RWPE2 (cell line): ENCODE measurements at regions not wholly inside any gene's neighbourhood (a gene's known extent, or its start where the extent isn't known, plus 50 kb on each side); places are given as distances from the start of the nearest gene placed in this dataset.

Source experiments
- ATAC-seq: fragments of 200-7000 bp; cut with Tn5 transposase; 3 replicates; pipeline ENCODE4 v1.9.1; 2021; ENCODE audit warnings: low read depth
- DNase-seq: peaks from one replicate; pipeline ENCODE4 v3.0.0-alpha.2; 2020; ENCODE audit warnings: low spot score
- H3K27ac ChIP-seq: fragments of 450-650 bp; 2 replicates; pipeline ENCODE4 v1.5.1; 2017; ENCODE audit warnings: mild to moderate bottlenecking; ENCODE audit not compliant: poor library complexity, severe bottlenecking
- H3K27me3 ChIP-seq: fragments of 250-450 bp; sonication (Bioruptor Pico); 2 replicates; pipeline ENCODE4 v1.5.1; 2021; ENCODE audit warnings: mild to moderate bottlenecking, moderate library complexity; ENCODE audit not compliant: insufficient read depth, poor library complexity, severe bottlenecking
- H3K36me3 ChIP-seq: fragments of 250-450 bp; sonication (Bioruptor Pico); 2 replicates; pipeline ENCODE4 v1.5.1; 2020; ENCODE audit warnings: low read depth, mild to moderate bottlenecking, moderate library complexity
- H3K4me1 ChIP-seq: fragments of 250-450 bp; sonication (Bioruptor Pico); 2 replicates; pipeline ENCODE4 v1.5.1; 2021; ENCODE audit warnings: mild to moderate bottlenecking, moderate library complexity; ENCODE audit not compliant: insufficient read depth, poor library complexity, severe bottlenecking
- H3K4me3 ChIP-seq: fragments of 250-450 bp; sonication (Bioruptor Pico); 2 replicates; pipeline ENCODE4 v1.5.1; 2021; ENCODE audit warnings: mild to moderate bottlenecking, moderate library complexity; ENCODE audit not compliant: severe bottlenecking
- H3K9me3 ChIP-seq: fragments of 250-450 bp; sonication (Bioruptor Pico); 2 replicates; pipeline ENCODE4 v1.5.1; 2021; ENCODE audit warnings: mild to moderate bottlenecking, moderate library complexity; ENCODE audit not compliant: severe bottlenecking
- CTCF ChIP-seq: fragments of 450-650 bp; IDR thresholded peaks from one replicate; pipeline ENCODE4 v1.5.1; 2017; ENCODE audit warnings: mild to moderate bottlenecking, moderate library complexity; ENCODE audit not compliant: poor library complexity, severe bottlenecking

DNA sequence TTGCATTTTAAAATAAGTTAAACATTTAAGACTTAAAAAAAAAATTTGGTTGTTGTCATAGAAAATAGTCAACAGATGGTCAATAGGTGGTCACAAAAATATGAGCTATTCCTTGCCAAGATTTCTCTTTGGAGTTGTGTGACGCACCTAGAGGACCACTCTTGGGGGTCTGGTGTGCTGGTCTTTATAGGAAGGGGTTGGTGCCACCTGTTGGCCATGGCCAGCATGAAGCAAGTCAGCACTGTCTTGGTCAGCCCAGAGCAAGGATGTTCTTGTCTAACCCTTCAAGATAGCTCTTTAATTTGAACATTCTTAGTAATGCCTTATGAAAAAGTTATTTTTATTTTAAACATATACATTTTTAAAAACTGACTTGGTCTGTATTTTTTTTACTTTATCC lies 267.9 kb upstream of the CNTNAP2 start:
- no peak for DNase-seq
- Histone ChIP-seq H3K9me3 (peaks cover 5% of the 10 kb centered on the region), H3K4me3 (no peak overlapping the region), H3K27ac (no peak overlapping the region), H3K36me3 (no peaks in the 10 kb centered on the region), H3K4me1 (no peaks in the 10 kb centered on the region), H3K27me3 (no peaks in the 10 kb centered on the region)
- no peak for ATAC-seq
- peak; percentile 31 for TF ChIP-seq CTCF

DNA sequence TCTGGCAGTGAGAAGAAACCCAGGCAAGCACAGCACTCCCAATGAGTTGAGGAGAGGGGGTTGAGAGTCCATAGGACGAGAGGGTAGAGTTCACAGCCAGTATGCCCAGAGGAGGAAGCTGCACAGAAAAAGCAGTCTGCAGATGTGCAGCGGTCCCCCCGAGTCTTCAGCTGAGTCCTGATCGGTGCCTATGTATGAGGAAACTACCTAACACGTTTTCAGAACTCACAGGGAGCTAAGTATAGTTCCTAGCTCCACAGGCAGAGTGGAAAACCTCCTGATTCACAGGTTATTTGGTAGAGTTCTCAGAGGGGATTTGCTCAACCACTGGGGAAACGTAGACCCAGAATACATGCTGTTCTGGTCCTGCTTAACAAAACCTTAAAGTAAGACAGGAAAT lies 271.3 kb upstream of the CNTNAP2 start:
- Histone ChIP-seq H3K4me3 (no peak overlapping the region), H3K27ac (no peak overlapping the region), H3K4me1 (no peaks in the 10 kb centered on the region), H3K27me3 (no peaks in the 10 kb centered on the region), H3K9me3 (peaks cover 5% of the 10 kb centered on the region), H3K36me3 (no peaks in the 10 kb centered on the region)
- no peak for DNase-seq
- no peak for ATAC-seq
- TF ChIP-seq CTCF = no peak

DNA sequence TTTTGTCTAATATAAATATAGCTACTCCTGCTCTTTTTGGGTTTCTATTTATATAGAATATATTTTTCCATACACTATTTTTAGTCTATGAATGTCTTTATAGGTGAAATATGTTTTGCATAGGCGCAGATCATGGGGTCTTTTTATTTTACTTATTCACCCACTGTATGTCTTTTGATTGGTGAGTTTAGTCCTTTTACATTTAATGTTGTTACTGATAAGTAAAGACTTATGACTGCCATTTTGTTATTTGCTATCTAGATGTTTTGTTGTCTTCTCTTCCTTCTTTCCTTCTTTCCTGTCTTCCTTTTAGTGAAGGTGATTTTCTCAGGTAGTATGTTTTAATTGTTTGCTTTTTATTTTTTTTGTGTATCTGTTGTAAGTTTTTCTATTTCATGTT lies 276.8 kb upstream of the CNTNAP2 start:
- H3K4me3 ChIP-seq = no peak overlapping the region
- H3K27ac ChIP-seq = no peak overlapping the region
- no peaks in the 10 kb centered on the region for H3K36me3 ChIP-seq
- ATAC-seq (no peak), DNase-seq (no peak)
- TF ChIP-seq CTCF = no peak
- H3K27me3 ChIP-seq = no peaks in the 10 kb centered on the region
- H3K9me3 ChIP-seq = peaks cover 8% of the 10 kb centered on the region
- no peaks in the 10 kb centered on the region for H3K4me1 ChIP-seq

GRCh38 chr7:145831616-145832206 lies 284.9 kb upstream of the CNTNAP2 start:
- H3K4me3 ChIP-seq = no peak overlapping the region
- DNase-seq (no peak), ATAC-seq (no peak)
- peaks cover 3% of the 10 kb centered on the region for H3K9me3 ChIP-seq
- no peaks in the 10 kb centered on the region for H3K4me1 ChIP-seq
- no peak overlapping the region for H3K27ac ChIP-seq
- no peaks in the 10 kb centered on the region for H3K27me3 ChIP-seq
- H3K36me3 ChIP-seq = no peaks in the 10 kb centered on the region
- TF ChIP-seq CTCF = no peak

GRCh38 chr7:145817687-145818086 lies 298.9 kb upstream of the CNTNAP2 start:
- no peak for DNase-seq
- Histone ChIP-seq H3K27me3 (no peaks in the 10 kb centered on the region), H3K4me3 (no peak overlapping the region), H3K9me3 (no peaks in the 10 kb centered on the region), H3K4me1 (no peaks in the 10 kb centered on the region), H3K27ac (no peak overlapping the region), H3K36me3 (no peaks in the 10 kb centered on the region)
- no peak for TF ChIP-seq CTCF
- ATAC-seq = no peak
